OCI-LY1 (cell line): ENCODE measurements at regions not wholly inside any gene's neighbourhood (a gene's known extent, or its start where the extent isn't known, plus 50 kb on each side); places are given as distances from the start of the nearest gene placed in this dataset.

Experiments
- EZH2 ChIP-seq: fragments of 200-600 bp; sonication (generic), shearing (Covaris generic); IDR thresholded peaks from 2 replicates; pipeline ENCODE4 v1.8.0; 2017; ENCODE audit warnings: borderline replicate concordance, mixed run types, mild to moderate bottlenecking, antibody characterized with exemption, low read length, moderate library complexity, mixed read lengths
- TF ChIP-seq, protein P1 (sequence below): fragments of 200-600 bp; sonication (generic), shearing (Covaris generic); IDR thresholded peaks from 2 replicates; pipeline ENCODE4 v1.5.1; 2017; ENCODE audit warnings: mild to moderate bottlenecking, antibody characterized with exemption, low read length, moderate library complexity, mixed read lengths

DNA sequence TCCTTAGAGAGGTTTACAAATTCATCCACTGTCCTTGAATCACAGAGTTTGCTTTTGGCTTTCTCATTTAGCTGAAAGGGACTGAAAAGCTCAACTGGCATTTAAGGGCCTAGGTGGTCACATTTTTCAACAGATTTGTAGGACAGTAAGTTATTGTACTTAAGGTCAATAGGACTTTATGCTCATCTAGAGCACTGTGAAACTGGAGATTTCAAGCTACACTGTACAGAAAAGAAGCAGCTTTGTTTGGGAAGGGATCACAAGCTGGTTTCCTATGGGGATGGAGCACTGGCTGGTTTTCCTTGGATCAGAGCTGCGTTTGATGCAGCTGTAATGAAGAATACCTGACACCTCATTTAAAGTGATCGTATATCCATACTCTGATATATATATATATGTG is 482.7 kb downstream of the FBXO15 start:
- no peak for TF ChIP-seq EZH2
- TF ChIP-seq, protein P1, sequence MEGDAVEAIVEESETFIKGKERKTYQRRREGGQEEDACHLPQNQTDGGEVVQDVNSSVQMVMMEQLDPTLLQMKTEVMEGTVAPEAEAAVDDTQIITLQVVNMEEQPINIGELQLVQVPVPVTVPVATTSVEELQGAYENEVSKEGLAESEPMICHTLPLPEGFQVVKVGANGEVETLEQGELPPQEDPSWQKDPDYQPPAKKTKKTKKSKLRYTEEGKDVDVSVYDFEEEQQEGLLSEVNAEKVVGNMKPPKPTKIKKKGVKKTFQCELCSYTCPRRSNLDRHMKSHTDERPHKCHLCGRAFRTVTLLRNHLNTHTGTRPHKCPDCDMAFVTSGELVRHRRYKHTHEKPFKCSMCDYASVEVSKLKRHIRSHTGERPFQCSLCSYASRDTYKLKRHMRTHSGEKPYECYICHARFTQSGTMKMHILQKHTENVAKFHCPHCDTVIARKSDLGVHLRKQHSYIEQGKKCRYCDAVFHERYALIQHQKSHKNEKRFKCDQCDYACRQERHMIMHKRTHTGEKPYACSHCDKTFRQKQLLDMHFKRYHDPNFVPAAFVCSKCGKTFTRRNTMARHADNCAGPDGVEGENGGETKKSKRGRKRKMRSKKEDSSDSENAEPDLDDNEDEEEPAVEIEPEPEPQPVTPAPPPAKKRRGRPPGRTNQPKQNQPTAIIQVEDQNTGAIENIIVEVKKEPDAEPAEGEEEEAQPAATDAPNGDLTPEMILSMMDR, result no peak
